CD4-positive, alpha-beta memory T cell (primary cell): ENCODE measurements at regions not wholly inside any gene's neighbourhood (a gene's known extent, or its start where the extent isn't known, plus 50 kb on each side); places are given as distances from the start of the nearest gene placed in this dataset.
"Not testable (repeated sequence)": the region's sequence is repeated elsewhere in the genome, so short reads cannot be mapped to it uniquely, and the experiment has no call there.

Experiments
- CTCF ChIA-PET: fragments of 350-600 bp; sonication (Branson Sonifier 250); formaldehyde crosslinking; loops from one replicate; lab custom pipeline; 2021; ENCODE audit warnings: inconsistent platforms; ENCODE audit not compliant: partially characterized antibody; lab: Charles Lee
- POLR2A ChIA-PET: fragments of 350-600 bp; sonication (Branson Sonifier 250); formaldehyde crosslinking; loops from one replicate; lab custom pipeline; 2021; ENCODE audit not compliant: partially characterized antibody; lab: Charles Lee
- DNase-seq, 5 donors: peaks; one replicate each; pipeline versions ENCODE4 v3.0.0 to v3.0.0-alpha.2; 2020 to 2022; ENCODE audit warnings: mixed read lengths in 1 of 5
- H3K27ac ChIP-seq: one replicate; pipeline ENCODE4 v1.7.0; 2013; ENCODE audit warnings: low read depth, low read length
- H3K27me3 ChIP-seq: 2 replicates; pipeline ENCODE4 v1.7.0; 2013; ENCODE audit warnings: mild to moderate bottlenecking, low read length, moderate library complexity; ENCODE audit not compliant: insufficient read depth
- H3K36me3 ChIP-seq: 2 replicates; pipeline ENCODE4 v1.7.0; 2013; ENCODE audit warnings: mild to moderate bottlenecking, low read length, moderate library complexity; ENCODE audit not compliant: insufficient read depth
- H3K4me1 ChIP-seq: 2 replicates; pipeline ENCODE4 v1.7.0; 2013; ENCODE audit warnings: mild to moderate bottlenecking, low read length, moderate library complexity; ENCODE audit not compliant: insufficient read depth
- H3K4me3 ChIP-seq, 2 donors: one replicate each; pipeline ENCODE4 v1.7.0; 2013; ENCODE audit warnings: low read length in 2 of 2, mild to moderate bottlenecking in 1 of 2
- H3K9me3 ChIP-seq, 2 donors: one replicate each; pipeline ENCODE4 v1.7.0; 2013; ENCODE audit warnings: low read length in 2 of 2, control low read depth in 1 of 2; ENCODE audit not compliant: control insufficient read depth in 1 of 2
- H3K27ac Mint-ChIP-seq, 7 donors: one replicate each; pipeline ENCODE4 v1.8.0; 2020 to 2021; ENCODE audit warnings: mixed read lengths in 7 of 7, mild to moderate bottlenecking in 6 of 7, inconsistent platforms in 3 of 7, moderate library complexity in 3 of 7
- H3K27me3 Mint-ChIP-seq, 2 donors: one replicate each; pipeline ENCODE4 v1.8.0; 2020 to 2021; ENCODE audit warnings: mixed read lengths in 2 of 2
- H3K36me3 Mint-ChIP-seq, 2 donors: one replicate each; pipeline ENCODE4 v1.8.0; 2020 to 2021; ENCODE audit warnings: mixed read lengths in 2 of 2, inconsistent platforms in 1 of 2, mild to moderate bottlenecking in 1 of 2
- H3K4me1 Mint-ChIP-seq, 4 donors: one replicate each; pipeline ENCODE4 v1.8.0; 2020 to 2021; ENCODE audit warnings: mixed read lengths in 4 of 4, mild to moderate bottlenecking in 1 of 4
- H3K4me3 Mint-ChIP-seq, 8 donors: one replicate each; pipeline ENCODE4 v1.8.0; 2020 to 2021; ENCODE audit warnings: mixed read lengths in 8 of 8, mild to moderate bottlenecking in 7 of 8, moderate library complexity in 6 of 8, inconsistent platforms in 3 of 8
- H3K9me3 Mint-ChIP-seq, 8 donors: one replicate each; pipeline ENCODE4 v1.8.0; 2020 to 2021; ENCODE audit warnings: mixed read lengths in 8 of 8, mild to moderate bottlenecking in 5 of 8, inconsistent platforms in 3 of 8, moderate library complexity in 1 of 8
- intact Hi-C: fragments of 100-400 bp; cut with micrococcal nuclease; formaldehyde crosslinking; loops from one replicate; pipeline ENCODE4 v1.15.1; 2023

DNA sequence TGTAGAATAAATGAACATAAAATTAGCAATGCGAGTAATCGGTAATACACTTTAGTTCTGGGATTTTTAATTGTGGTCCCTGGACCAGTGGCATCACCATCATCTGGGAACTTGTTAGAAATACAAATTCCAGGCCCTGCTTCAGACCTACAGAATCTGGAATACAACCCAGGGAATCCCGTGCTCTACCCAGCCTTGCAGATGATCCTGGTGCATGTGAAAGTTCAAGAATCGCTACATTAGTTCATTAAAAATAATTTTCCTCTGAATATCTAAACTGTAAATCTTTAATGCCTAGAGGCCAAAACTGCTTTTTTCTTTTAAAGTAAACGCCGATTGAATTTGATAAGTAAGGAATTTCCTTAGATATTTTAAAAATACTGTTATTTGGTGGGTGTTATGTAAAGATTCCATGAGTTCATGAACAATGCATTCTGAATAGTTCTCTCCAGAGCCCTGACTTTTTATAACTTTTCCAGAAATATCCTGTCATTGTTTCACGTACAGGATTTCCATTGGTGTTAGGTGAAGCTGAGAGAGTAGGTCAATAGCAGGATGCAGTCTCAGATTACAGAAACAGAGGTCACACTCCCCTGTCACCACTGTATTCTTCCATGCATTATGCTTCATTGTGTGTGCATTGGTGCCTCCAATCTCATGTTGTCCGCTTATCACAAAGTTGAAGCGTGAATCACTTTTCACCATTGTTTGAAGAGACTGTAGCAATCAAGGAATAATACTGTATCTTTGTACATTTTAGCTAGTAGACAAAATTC lies 596.5 kb upstream of the KLF12 start:
- no peak for DNase-seq
- CTCF ChIA-PET = no interaction called here

GRCh38 chr13:74726206-74726605 lies 592.0 kb upstream of the KLF12 start:
- H3K27me3 Mint-ChIP-seq = peaks cover 1 to 2% of the 10 kb centered on the region in 2 donors
- no peaks in the 10 kb centered on the region for H3K27me3 ChIP-seq
- no peak overlapping the region for H3K27ac ChIP-seq
- intact Hi-C loops = no loop called here
- no peaks in the 10 kb centered on the region for H3K4me1 Mint-ChIP-seq
- H3K36me3 Mint-ChIP-seq = no peaks in the 10 kb centered on the region
- no peak overlapping the region for H3K4me3 ChIP-seq
- H3K4me1 ChIP-seq = no peaks in the 10 kb centered on the region
- H3K9me3 Mint-ChIP-seq = peaks cover 0 to 2% (median 0%) of the 10 kb centered on the region in 8 donors
- H3K36me3 ChIP-seq = no peaks in the 10 kb centered on the region
- H3K9me3 ChIP-seq = no peaks in the 10 kb centered on the region
- POLR2A ChIA-PET = interaction anchor here (0.6 kb wide), 1 partner anchor 320 kb away, joined by 3 read pairs; no protein-coding TSS in a partner anchor
- no peak overlapping the region for H3K4me3 Mint-ChIP-seq
- CTCF ChIA-PET = no interaction called here
- no peak for DNase-seq
- no peak overlapping the region for H3K27ac Mint-ChIP-seq

More for the DNA sequence above, 596.5 kb upstream of the KLF12 start:
- Mint-ChIP-seq H3K27me3 (peaks cover 2 to 5% of the 10 kb centered on the region in 2 donors), H3K9me3 (peaks cover 0 to 2% (median 0%) of the 10 kb centered on the region in 8 donors), H3K27ac (no peak overlapping the region), H3K36me3 (no peaks in the 10 kb centered on the region), H3K4me1 (no peaks in the 10 kb centered on the region), H3K4me3 (no peak overlapping the region)
- POLR2A ChIA-PET = no interaction called here
- Histone ChIP-seq H3K4me1 (no peaks in the 10 kb centered on the region), H3K27me3 (no peaks in the 10 kb centered on the region), H3K9me3 (no peaks in the 10 kb centered on the region), H3K4me3 (no peak overlapping the region), H3K27ac (no peak overlapping the region), H3K36me3 (no peaks in the 10 kb centered on the region)
- intact Hi-C loops = no loop called here

GRCh38 chr13:74718232-74718842 lies 584.1 kb upstream of the KLF12 start:
- H3K36me3 Mint-ChIP-seq, H3K27ac Mint-ChIP-seq, H3K9me3 ChIP-seq, H3K36me3 ChIP-seq, H3K27me3 Mint-ChIP-seq, H3K4me3 ChIP-seq, intact Hi-C loops, H3K27ac ChIP-seq, H3K9me3 Mint-ChIP-seq, H3K27me3 ChIP-seq, DNase-seq, POLR2A ChIA-PET, H3K4me3 Mint-ChIP-seq, H3K4me1 ChIP-seq, H3K4me1 Mint-ChIP-seq: not testable (repeated sequence)
- CTCF ChIA-PET = interaction anchor here (0.8 kb wide), 1 partner anchor 21 kb away, joined by 3 read pairs; no protein-coding TSS in a partner anchor

DNA sequence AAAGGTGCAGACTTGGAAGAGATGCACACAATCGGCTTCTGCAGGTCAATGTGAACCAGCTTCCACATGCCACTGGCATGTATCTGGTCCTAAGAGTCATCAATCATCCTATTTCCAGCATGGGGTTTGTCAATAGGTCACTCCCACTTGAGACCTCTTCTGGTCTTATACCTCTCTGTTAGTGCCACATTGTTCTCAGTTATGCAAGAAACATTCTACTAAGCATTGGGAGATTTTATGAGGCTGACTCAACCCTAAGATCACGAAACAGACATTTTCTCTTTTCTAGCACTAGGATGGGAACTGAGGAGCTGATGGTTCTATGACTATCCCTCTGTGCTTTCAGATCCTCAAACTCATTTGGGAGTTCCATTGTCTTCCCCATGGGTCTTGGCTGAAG lies 581.5 kb upstream of the KLF12 start:
- no peak overlapping the region for H3K27ac Mint-ChIP-seq
- peaks cover 0 to 9% (median 3%) of the 10 kb centered on the region in 8 donors for H3K9me3 Mint-ChIP-seq
- Histone ChIP-seq H3K4me1 (no peaks in the 10 kb centered on the region), H3K4me3 (no peak overlapping the region), H3K36me3 (no peaks in the 10 kb centered on the region), H3K9me3 (no peaks in the 10 kb centered on the region), H3K27ac (no peak overlapping the region), H3K27me3 (no peaks in the 10 kb centered on the region)
- H3K4me3 Mint-ChIP-seq = no peak overlapping the region
- intact Hi-C loops = no loop called here
- DNase-seq = no peak
- POLR2A ChIA-PET = no interaction called here
- H3K27me3 Mint-ChIP-seq = peaks cover 0 to 1% of the 10 kb centered on the region in 2 donors
- H3K36me3 Mint-ChIP-seq = no peaks in the 10 kb centered on the region
- no peaks in the 10 kb centered on the region for H3K4me1 Mint-ChIP-seq
- CTCF ChIA-PET = no interaction called here

DNA sequence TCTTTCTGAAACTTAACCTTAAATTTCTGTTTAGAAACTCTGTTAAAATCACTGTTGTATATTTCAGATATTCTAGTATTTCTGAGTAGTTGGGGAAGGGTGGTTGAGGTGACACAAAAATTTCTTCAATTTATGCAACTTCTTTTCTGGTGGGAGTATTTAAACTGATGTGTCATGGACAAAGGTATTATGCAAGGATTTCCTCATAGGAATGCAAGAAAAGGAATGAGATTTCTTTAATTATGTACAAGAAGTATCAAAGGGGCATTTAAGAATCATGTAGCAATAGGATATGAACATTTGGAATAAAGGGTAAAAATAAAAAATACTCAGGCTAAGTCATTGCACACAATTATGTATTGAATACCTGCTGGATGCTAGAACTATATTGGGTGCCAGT lies 575.8 kb upstream of the KLF12 start:
- intact Hi-C loops = no loop called here
- Mint-ChIP-seq H3K4me1 (peaks cover 0 to 3% (median 0%) of the 10 kb centered on the region in 4 donors), H3K27ac (no peak overlapping the region)

DNA sequence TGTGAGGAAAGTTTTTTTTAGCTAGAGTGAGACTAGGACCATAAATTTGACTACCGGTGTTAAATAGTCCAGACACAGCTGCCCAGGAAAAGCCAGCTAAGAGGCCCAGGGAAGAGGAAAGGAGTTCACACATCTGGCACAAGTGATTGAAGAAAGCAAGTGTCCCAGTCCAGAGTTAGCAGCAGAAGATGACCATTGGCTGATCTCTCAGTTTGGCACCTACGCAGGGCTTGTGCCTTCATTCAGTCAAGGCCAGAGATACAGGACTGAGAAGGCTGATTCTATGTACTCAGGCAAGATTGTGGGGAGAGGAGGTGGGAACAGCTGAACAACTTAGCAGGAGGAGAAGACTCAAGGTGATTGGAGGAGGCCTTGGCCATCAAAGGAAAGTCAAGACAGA lies 575.0 kb upstream of the KLF12 start:
- DNase-seq = no peak
- no peaks in the 10 kb centered on the region for H3K36me3 ChIP-seq
- peaks cover 0 to 2% (median 0%) of the 10 kb centered on the region in 8 donors for H3K9me3 Mint-ChIP-seq
- no peak overlapping the region for H3K27ac ChIP-seq
- H3K4me1 Mint-ChIP-seq = peaks cover 0 to 3% (median 0%) of the 10 kb centered on the region in 4 donors
- no peaks in the 10 kb centered on the region for H3K9me3 ChIP-seq
- no peak overlapping the region for H3K4me3 ChIP-seq
- H3K4me3 Mint-ChIP-seq = no peak overlapping the region
- intact Hi-C loops = no loop called here
- H3K4me1 ChIP-seq = no peaks in the 10 kb centered on the region
- CTCF ChIA-PET = no interaction called here
- no peak overlapping the region for H3K27ac Mint-ChIP-seq
- peaks cover 0 to 2% of the 10 kb centered on the region in 2 donors for H3K27me3 Mint-ChIP-seq
- no peaks in the 10 kb centered on the region for H3K36me3 Mint-ChIP-seq
- POLR2A ChIA-PET = no interaction called here
- no peaks in the 10 kb centered on the region for H3K27me3 ChIP-seq

More for the DNA sequence above, 575.8 kb upstream of the KLF12 start:
- Histone ChIP-seq H3K36me3 (no peaks in the 10 kb centered on the region), H3K4me3 (no peak overlapping the region), H3K4me1 (no peaks in the 10 kb centered on the region), H3K27ac (no peak overlapping the region), H3K27me3 (no peaks in the 10 kb centered on the region), H3K9me3 (no peaks in the 10 kb centered on the region)
- DNase-seq = no peak
- CTCF ChIA-PET = no interaction called here
- H3K36me3 Mint-ChIP-seq = no peaks in the 10 kb centered on the region
- peaks cover 0 to 2% (median 0%) of the 10 kb centered on the region in 8 donors for H3K9me3 Mint-ChIP-seq
- H3K27me3 Mint-ChIP-seq = peaks cover 0 to 2% of the 10 kb centered on the region in 2 donors
- no peak overlapping the region for H3K4me3 Mint-ChIP-seq
- POLR2A ChIA-PET = no interaction called here

GRCh38 chr13:74708629-74709028 lies 574.4 kb upstream of the KLF12 start:
- Histone ChIP-seq H3K4me1 (no peaks in the 10 kb centered on the region), H3K36me3 (no peaks in the 10 kb centered on the region), H3K9me3 (no peaks in the 10 kb centered on the region), H3K27ac (no peak overlapping the region), H3K4me3 (no peak overlapping the region), H3K27me3 (no peaks in the 10 kb centered on the region)
- no peak overlapping the region for H3K4me3 Mint-ChIP-seq
- peaks cover 0 to 3% (median 0%) of the 10 kb centered on the region in 4 donors for H3K4me1 Mint-ChIP-seq
- peaks cover 0 to 2% (median 0%) of the 10 kb centered on the region in 8 donors for H3K9me3 Mint-ChIP-seq
- ChIA-PET CTCF (no interaction called here), POLR2A (no interaction called here)
- intact Hi-C loops = no loop called here
- H3K36me3 Mint-ChIP-seq = no peaks in the 10 kb centered on the region
- DNase-seq = no peak
- H3K27me3 Mint-ChIP-seq = peaks cover 0 to 2% of the 10 kb centered on the region in 2 donors
- no peak overlapping the region for H3K27ac Mint-ChIP-seq
